Body of pancreas (tissue), 4 donors: ENCODE measurements at regions not wholly inside any gene's neighbourhood (a gene's known extent, or its start where the extent isn't known, plus 50 kb on each side); places are given as distances from the start of the nearest gene placed in this dataset.

ENCODE experiments used
- POLR2A ChIP-seq, 3 donors: fragments of 450-650 bp; IDR thresholded peaks; one replicate each; pipeline ENCODE4 v1.6.1; 2016; ENCODE audit warnings: antibody characterized with exemption in 3 of 3, mild to moderate bottlenecking in 2 of 3
- TF ChIP-seq, protein P1 (sequence below), 7 experiments: fragments of 450-650 bp in 4 of 7; fragments of 200-600 bp in 3 of 7; sonication (generic) in 3 of 7; IDR thresholded peaks; one replicate each; pipeline ENCODE4 v1.5.1; 2016 to 2019; ENCODE audit warnings: antibody characterized with exemption in 7 of 7

DNA sequence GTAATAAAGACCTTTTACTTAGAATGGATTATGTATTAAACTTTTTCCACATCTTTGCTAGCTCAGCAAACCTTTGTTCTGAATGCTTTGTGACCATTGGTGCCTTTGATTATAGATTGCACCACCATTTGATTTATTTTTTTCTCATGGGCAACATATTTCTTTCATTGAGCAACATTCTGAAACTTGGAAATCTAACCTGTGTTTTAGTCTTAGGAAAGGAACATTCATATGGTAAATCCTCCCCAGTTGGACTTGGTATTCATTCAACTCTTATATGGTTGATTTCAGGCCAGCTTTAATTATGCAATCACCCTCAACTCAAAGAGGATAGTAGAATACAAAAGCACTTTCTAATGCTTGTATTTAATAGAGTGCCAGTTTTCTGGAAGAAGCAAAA is 1077.9 kb upstream of the ZEB2 start:
- TF ChIP-seq, protein P1, sequence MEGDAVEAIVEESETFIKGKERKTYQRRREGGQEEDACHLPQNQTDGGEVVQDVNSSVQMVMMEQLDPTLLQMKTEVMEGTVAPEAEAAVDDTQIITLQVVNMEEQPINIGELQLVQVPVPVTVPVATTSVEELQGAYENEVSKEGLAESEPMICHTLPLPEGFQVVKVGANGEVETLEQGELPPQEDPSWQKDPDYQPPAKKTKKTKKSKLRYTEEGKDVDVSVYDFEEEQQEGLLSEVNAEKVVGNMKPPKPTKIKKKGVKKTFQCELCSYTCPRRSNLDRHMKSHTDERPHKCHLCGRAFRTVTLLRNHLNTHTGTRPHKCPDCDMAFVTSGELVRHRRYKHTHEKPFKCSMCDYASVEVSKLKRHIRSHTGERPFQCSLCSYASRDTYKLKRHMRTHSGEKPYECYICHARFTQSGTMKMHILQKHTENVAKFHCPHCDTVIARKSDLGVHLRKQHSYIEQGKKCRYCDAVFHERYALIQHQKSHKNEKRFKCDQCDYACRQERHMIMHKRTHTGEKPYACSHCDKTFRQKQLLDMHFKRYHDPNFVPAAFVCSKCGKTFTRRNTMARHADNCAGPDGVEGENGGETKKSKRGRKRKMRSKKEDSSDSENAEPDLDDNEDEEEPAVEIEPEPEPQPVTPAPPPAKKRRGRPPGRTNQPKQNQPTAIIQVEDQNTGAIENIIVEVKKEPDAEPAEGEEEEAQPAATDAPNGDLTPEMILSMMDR (IDR thresholded peaks at IDR 0.05): no peak
- no peak for TF ChIP-seq POLR2A (IDR thresholded peaks at IDR 0.05)
